ENCODE measurements at regions not wholly inside any gene's neighbourhood (a gene's known extent, or its start where the extent isn't known, plus 50 kb on each side); places are given as distances from the start of the nearest gene placed in this dataset.
"Not testable (repeated sequence)": the region's sequence is repeated elsewhere in the genome, so short reads cannot be mapped to it uniquely, and the experiment has no call there.

DNA sequence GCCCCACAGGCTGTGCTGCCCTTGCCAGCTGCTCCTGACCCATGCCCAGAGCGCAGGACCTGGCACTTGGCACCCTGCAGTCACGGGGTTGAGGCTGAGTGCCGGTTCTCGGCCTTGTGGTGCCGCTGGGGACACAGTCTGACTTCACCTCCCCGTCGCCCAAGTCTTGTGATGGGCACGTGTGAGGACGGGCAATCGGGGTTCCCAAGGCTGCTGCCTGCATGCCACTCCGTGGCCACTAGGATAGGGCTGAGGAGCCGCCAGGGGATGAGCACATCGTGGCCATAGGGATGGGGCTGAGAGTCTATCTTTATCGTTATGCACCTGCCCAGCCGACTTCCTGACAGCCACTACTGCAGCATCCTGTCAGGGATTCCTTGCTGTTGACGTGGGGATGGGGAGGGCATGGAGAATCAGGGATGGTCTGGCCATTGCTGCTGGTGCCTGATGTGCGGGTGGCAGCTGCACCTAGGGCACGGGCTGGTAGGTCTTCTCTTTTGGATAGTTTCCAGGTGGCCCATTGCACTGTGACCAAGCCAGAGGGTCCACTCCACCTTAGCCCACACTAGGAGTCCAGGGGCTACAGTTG, 243.5 kb downstream of the FOXD4L6 start:
- not testable (repeated sequence) for DNase-seq

- no peak for DNase-seq
These were observed 244.2 kb downstream of the FOXD4L6 start for GRCh38 chr9:40884072-40884901.

DNA sequence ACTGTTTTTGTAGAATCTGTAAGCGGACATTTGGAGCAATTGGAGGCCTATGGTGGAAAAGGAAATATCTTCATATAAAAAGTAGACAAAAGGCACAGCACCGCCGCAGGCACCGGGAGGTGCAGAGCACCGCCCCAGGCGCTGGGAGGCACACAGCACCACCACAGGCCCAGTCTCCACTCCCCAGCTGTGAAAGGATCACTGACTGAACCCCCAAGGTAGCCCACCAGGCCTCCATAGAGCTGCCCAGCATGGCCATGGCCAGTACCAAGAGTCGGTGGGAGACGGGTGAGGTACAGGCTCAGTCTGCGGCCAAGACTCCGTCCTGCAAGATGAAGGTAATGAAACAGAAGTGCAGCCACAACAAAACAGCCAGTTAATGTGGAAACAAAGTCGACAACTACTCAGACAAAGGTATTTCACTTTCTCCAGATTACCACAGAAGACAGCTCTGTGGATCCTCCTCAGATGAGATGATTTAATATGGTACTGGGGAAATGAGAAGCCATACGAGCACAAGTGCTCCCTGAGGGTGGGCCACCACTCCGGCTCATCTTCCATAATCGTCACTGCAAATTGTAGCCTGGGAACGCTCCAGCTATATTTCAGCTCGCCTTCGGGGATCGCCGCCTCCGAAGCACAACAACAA, 244.9 kb downstream of the FOXD4L6 start:
- not testable (repeated sequence) for DNase-seq

DNA sequence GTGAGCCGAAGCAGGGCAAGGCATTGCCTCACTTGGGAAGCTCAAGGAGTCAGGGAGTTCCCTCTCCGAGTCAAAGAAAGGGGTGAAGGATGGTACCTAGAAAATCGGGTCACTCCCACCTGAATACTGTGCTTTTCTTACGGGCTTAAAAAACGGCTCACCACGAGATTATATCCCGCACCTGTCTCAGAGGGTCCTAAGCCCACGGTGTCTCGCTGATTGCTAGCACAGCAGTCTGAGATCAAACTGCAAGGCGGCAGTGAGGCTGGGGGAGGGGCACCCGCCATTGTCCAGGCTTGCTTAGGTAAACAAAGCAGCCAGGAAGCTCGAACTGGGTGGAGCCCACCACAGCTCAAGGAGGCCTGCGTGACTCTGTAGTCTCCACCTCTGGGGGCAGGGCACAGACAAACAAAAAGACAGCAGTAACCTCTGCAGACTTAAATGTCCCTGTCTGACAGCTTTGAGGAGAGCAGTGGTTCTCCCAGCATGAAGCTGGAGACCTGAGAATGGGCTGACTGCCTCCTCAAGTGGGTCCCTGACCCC, 254.7 kb downstream of the FOXD4L6 start:
- not testable (repeated sequence) for DNase-seq

DNA sequence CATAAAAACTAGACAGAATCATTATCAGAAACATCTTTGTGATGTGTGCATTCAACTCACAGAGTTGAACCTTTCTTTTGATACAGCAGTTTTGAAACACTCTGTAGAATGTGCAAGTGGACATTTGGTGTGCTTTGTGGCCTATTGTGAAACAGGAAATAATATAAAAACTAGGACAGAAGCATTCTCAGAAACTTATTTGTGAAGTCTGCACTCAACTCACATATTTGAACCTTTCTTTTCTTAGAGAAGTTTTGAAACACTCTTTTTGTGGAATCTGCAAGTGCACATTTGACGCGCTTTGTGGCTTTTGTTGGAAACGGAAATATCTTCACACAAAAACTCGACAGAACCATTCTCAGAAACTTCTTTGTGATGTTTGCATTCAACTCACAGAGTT, 260.0 kb downstream of the FOXD4L6 start:
- not testable (repeated sequence) for DNase-seq

All from activated CD4-positive, alpha-beta T cell treated with anti-CD3 and anti-CD28 coated beads for 1 hour (primary cell).